ENCODE measurements at regions not wholly inside any gene's neighbourhood (a gene's known extent, or its start where the extent isn't known, plus 50 kb on each side); places are given as distances from the start of the nearest gene placed in this dataset.
A peak's percentile ranks its signal among the peaks of the same experiment; 100 is the strongest.

DNA sequence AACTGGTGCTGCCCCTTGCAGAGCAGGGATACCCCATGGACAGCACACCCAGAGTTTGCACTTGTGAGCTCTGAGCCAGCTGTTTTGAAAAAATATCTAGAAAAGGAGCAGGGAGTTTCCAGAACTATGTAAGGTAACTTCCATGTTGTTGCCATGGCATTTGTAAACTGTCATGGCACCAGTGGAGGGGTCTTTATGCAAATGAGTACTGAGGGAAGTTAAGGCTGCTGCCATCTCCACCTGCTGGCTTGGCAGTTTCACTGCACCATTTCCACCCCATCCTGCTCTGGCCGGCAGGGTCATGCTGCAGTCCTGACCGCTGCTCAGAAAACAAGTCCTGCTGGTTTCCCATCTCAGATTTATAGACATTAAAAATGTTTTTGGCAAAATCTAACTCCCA, 52.3 kb upstream of the SNTG2 start:
- DNase-seq, result peak; percentile 24 to 44
- Histone ChIP-seq H3K36me3 (no peaks in the 10 kb centered on the region), H3K27me3 (no peaks in the 10 kb centered on the region), H3K4me3 (no peak overlapping the region), H3K4me1 (no peaks in the 10 kb centered on the region), H3K27ac (no peak overlapping the region), H3K9me3 (replicated peaks) (no peaks in the 10 kb centered on the region)

DNA sequence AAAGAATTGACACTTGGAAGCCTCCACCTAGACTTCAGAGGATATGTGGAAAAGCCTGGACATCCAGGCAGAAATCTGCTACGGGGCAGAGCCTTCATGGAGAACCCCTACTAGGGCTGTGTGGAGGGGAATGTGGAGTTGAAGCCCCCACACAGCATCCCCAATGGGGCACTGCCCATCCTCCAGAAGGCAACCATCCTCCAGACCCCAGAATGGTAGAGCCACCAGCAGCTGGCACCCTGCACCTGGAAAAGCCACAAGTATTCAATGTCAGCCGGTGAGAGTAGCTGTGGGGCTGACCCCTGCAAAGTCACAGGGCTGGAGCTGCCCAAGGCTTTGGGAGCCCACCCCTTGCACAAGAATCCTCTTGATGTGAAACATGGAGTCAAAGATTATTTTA, 53.6 kb upstream of the SNTG2 start:
- Histone ChIP-seq H3K27ac (no peak overlapping the region), H3K36me3 (no peaks in the 10 kb centered on the region), H3K27me3 (no peaks in the 10 kb centered on the region), H3K9me3 (replicated peaks) (no peaks in the 10 kb centered on the region), H3K4me1 (no peaks in the 10 kb centered on the region), H3K4me3 (no peak overlapping the region)
- no peak for DNase-seq

DNA sequence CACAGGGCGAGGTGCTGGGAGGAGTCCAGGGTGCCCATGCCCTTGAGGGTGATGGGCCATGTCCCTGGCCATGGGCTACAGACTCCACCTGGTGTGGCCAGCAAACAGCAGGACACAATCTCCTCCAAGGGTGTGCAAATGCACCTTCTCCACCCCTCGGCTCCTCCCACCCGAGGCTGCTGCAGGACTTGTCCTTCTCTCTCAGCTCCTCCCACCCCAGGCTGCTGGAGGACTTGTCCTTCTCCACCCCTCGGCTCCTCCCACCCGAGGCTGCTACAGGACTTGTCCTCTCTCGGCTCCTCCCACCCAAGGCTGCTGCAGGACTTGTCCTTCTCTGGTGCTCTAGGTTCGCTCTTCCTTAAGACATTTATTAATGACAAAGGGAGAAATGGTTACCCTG, 57.3 kb upstream of the SNTG2 start:
- peak in 1 of 2 experiments; percentile 25 for DNase-seq
- H3K4me1 ChIP-seq, result peaks cover 8% of the 10 kb centered on the region
- H3K4me3 ChIP-seq, result no peak overlapping the region
- H3K36me3 ChIP-seq, result no peaks in the 10 kb centered on the region
- H3K9me3 ChIP-seq (replicated peaks), result no peaks in the 10 kb centered on the region
- H3K27ac ChIP-seq, result no peak overlapping the region
- no peaks in the 10 kb centered on the region for H3K27me3 ChIP-seq

DNA sequence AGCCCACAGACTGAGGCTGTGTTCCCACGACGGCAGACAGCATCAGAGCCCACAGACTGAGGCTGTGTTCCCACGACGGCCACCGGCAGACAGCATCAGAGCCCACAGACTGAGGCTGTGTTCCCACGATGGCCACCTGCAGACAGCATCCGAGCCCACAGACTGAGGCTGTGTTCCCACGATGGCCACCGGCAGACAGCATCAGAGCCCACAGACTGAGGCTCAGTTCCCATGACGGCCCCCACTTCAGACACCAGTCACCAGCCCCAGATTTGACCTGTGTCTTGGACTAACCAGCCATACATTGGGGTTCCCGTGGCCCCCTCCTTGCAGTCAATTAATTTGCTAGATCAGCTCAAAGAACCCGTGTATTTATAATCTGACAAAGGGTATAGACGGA, 57.8 kb upstream of the SNTG2 start:
- H3K4me1 ChIP-seq, result peaks cover 12% of the 10 kb centered on the region
- H3K4me3 ChIP-seq, result no peak overlapping the region
- H3K36me3 ChIP-seq, result no peaks in the 10 kb centered on the region
- no peak overlapping the region for H3K27ac ChIP-seq
- DNase-seq, result no peak
- no peaks in the 10 kb centered on the region for H3K9me3 ChIP-seq (replicated peaks)
- H3K27me3 ChIP-seq, result no peaks in the 10 kb centered on the region

DNA sequence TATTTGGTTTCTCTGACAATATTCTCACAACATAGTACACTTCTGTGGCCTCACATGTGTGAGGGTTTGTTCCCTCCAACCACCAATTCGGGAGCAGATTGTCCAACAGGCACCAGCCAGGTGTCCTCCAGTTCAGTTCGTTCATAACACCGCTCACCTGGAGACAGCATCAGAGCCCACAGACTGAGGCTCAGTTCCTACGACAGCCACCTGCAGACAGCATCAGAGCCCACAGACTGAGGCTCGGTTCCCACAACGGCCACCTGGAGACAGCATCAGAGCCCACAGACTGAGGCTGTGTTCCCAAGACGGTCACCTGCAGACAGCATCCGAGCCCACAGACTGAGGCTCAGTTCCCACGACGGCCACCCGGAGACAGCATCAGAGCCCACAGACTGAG, 58.2 kb upstream of the SNTG2 start:
- H3K36me3 ChIP-seq, result no peaks in the 10 kb centered on the region
- no peak overlapping the region for H3K4me3 ChIP-seq
- H3K9me3 ChIP-seq (replicated peaks), result no peaks in the 10 kb centered on the region
- H3K27ac ChIP-seq, result no peak overlapping the region
- H3K4me1 ChIP-seq, result peaks cover 15% of the 10 kb centered on the region
- H3K27me3 ChIP-seq, result no peaks in the 10 kb centered on the region
- no peak for DNase-seq

DNA sequence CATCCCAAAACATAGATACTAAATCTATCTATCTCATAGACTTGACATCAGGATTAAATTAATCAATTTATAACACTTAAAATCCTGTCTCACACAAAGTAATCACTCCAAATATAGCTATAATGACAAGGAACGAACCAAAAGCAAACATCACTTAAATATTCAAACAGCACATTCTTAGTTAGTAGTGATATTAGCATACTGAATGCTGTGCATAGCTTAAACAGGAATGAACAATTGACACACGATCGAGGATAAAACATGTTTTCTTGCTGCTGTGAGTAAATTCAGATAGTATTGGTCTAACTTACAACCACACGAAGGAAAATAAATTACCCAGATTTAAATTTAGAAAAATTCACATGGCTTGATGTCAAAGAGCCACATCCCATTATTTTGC, 58.9 kb upstream of the SNTG2 start:
- no peak overlapping the region for H3K27ac ChIP-seq
- H3K27me3 ChIP-seq, result no peaks in the 10 kb centered on the region
- H3K36me3 ChIP-seq, result no peaks in the 10 kb centered on the region
- peaks cover 21% of the 10 kb centered on the region for H3K4me1 ChIP-seq
- no peak overlapping the region for H3K4me3 ChIP-seq
- no peaks in the 10 kb centered on the region for H3K9me3 ChIP-seq (replicated peaks)
- DNase-seq, result no peak

DNA sequence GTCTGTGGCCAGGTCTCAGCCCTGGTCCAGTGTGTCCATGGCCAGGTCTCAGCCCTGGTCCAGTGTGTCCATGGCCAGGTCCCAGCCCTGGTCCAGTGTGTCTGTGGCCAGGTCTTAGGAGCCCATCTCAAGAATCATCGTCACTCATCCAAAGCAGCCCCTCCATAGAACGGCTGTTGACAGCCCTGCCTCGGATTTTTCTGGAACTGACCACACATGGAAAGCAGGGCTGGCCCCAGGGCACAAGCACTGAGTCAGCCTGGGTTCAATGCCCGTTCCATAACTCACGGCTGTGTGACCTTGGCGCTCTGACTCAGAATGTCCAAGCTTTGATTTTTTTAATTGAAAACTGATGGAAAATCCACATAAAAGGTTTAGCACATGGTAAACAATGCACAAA, 59.9 kb upstream of the SNTG2 start:
- peaks cover 26% of the 10 kb centered on the region for H3K4me1 ChIP-seq
- no peaks in the 10 kb centered on the region for H3K36me3 ChIP-seq
- no peaks in the 10 kb centered on the region for H3K9me3 ChIP-seq (replicated peaks)
- DNase-seq, result no peak
- no peak overlapping the region for H3K27ac ChIP-seq
- no peaks in the 10 kb centered on the region for H3K27me3 ChIP-seq
- no peak overlapping the region for H3K4me3 ChIP-seq

DNA sequence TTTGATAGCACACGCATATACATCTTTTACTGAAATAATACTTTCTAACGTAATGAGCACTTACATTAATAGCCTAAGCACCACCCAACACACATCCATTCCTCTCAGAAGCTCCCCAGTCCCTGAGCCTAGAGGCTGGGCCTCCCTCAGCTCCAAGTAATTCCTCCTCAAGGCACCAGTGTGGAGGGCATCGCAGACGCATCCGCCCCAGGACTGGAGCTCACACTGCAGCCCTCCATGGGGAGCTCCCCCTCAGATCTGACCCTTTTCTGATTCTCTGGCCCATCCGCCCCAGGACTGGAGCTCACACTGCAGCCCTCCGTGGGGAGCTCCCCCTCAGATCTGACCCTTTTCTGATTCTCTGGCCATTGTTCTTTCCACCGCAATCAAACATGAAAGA, 60.4 kb upstream of the SNTG2 start:
- no peak for DNase-seq
- Histone ChIP-seq H3K9me3 (replicated peaks) (no peaks in the 10 kb centered on the region), H3K4me3 (no peak overlapping the region), H3K36me3 (no peaks in the 10 kb centered on the region), H3K27ac (no peak overlapping the region), H3K4me1 (peaks cover 26% of the 10 kb centered on the region), H3K27me3 (no peaks in the 10 kb centered on the region)

DNA sequence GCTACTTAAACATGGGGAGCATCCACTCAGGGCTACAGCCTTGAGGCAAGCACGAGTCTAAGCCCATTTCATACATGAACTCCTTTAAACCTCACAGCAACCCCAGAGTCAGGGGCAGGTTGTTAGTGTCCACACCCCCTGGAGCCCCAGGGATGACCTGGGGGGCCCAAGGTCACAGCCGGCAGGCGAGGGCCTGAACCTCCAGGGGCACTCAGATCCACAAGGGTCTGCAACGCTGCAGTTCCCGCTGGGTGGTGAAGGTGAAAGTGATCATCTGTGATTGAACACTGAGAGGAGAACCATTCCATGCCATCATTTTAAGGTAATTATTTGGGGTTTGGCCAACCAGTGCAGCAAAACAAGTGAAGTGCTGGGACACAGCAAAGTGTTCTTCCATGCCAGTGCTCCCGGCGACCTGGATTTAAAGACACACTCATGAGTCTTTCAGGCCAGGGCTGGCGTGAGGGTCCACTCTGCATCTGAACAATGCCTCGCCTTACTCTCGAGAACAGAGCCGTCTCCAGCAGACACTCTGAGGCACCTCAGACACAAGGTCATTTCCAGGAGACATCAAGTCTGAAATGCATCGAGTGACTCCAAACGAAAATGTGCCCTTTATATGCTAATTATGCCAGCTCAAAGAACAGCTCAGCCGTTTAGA, 61.6 kb upstream of the SNTG2 start:
- Histone ChIP-seq H3K4me3 (no peak overlapping the region), H3K4me1 (peaks cover 26% of the 10 kb centered on the region), H3K27ac (peak overlapping the region; percentile 69; the same call in 1 of the 2 replicates), H3K9me3 (replicated peaks) (no peaks in the 10 kb centered on the region), H3K27me3 (no peaks in the 10 kb centered on the region), H3K36me3 (no peaks in the 10 kb centered on the region)
- DNase-seq, result no peak

DNA sequence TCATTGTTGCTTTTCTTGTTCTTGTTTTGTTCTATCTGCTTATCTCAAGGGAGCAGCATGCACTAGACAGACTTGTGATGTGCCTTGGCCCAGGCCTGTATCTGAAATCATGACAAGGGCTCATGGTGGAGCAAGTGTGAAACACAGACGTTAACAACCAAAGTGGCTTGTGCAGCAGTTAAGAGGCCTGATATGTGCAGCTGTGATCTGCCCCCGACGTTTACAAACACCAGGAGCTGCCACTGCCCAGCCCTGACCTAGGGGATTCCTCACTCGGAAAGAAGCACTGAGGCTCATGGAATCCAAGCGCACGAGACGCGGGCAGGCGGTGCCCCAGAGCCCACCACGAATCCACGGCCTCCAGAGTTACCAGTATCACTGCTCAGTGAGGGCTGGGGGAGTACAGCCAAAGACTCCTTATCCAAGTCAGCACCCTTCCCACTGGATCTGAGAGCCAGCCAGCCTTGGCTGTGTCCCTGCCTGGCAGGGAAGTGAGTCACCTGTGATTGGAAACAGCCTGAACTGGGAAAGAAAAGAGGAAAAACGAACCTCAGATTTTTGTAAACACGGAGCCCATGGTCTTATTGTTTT, 62.3 kb upstream of the SNTG2 start:
- Histone ChIP-seq H3K4me1 (peaks cover 26% of the 10 kb centered on the region), H3K4me3 (no peak overlapping the region), H3K36me3 (no peaks in the 10 kb centered on the region), H3K9me3 (replicated peaks) (no peaks in the 10 kb centered on the region), H3K27me3 (no peaks in the 10 kb centered on the region), H3K27ac (peak overlapping the region; percentile 69)
- DNase-seq, result peak; percentile 30 to 53

DNA sequence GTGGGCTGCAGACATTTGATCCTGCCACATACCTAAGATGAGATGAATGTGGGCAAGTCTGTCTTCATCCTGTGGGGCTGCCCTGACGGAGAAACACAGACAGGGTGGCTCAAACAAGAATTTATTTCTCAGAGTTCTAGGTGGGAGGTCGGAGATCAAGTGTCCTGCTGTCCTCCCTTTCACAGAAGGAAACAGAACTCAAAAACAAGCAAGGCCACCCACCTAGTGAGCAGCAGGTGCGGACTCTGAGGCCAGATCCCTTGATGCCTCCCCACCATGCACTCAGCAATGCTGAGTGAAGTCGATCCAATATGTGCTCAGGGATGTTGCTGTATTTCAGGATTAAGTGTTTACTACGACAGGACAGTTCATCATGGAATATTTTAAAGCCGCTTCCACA, 63.0 kb upstream of the SNTG2 start:
- Histone ChIP-seq H3K9me3 (replicated peaks) (no peaks in the 10 kb centered on the region), H3K27ac (peak overlapping the region; percentile 69), H3K36me3 (no peaks in the 10 kb centered on the region), H3K27me3 (no peaks in the 10 kb centered on the region), H3K4me1 (peaks cover 26% of the 10 kb centered on the region), H3K4me3 (peak overlapping the region; percentile 14; the same call in 1 of the 2 replicates)
- peak; percentile 91 to 94 for DNase-seq

DNA sequence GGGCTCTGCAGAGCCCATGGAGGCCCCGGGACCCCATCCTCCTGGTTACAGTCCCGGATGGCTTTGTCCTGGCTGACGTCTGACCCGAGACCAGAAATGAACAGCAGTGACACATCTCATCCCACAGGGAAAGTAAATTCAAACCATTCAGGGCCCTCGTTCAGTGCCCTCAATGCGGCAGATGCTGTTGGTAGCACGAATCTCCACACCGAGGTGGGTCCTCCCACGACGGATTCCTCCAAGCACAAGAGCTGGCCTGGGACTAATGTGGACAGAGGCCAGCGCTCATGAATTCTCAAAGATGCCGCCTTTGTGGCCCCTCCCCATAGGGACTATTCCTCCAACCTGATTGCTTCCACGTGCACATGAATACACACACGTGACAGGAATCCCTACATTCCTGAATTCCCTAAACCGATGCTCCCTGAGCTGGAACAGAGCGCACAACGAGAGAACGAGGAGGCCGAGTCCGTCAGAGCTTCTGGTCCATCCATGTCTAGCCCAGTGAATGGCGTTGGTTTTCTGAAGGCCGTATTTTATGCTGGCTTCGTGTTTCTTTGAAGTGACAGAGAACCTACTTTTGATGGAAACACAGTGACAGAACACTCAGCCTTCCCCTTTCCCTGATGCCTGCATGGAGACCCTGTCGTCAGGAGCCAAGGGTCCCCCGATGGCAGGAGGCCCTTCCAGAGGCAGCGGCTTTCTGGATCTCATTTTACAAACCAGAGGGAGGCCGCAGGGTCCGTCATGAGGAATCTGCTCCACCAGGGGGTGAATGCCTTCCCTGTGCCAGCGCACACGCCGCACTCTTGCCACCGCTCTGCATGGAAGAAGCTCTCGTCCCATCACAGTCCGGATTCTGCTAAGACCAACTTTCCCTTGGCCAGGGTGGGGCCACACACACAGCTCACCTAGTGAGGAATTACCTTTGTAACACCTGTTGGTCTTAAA, 64.3 kb upstream of the SNTG2 start:
- Histone ChIP-seq H3K27ac (peak overlapping the region; percentile 69; the same call in 1 of the 2 replicates), H3K4me1 (peaks cover 26% of the 10 kb centered on the region), H3K4me3 (no peak overlapping the region), H3K27me3 (no peaks in the 10 kb centered on the region), H3K36me3 (no peaks in the 10 kb centered on the region), H3K9me3 (replicated peaks) (no peaks in the 10 kb centered on the region)
- no peak for DNase-seq

DNA sequence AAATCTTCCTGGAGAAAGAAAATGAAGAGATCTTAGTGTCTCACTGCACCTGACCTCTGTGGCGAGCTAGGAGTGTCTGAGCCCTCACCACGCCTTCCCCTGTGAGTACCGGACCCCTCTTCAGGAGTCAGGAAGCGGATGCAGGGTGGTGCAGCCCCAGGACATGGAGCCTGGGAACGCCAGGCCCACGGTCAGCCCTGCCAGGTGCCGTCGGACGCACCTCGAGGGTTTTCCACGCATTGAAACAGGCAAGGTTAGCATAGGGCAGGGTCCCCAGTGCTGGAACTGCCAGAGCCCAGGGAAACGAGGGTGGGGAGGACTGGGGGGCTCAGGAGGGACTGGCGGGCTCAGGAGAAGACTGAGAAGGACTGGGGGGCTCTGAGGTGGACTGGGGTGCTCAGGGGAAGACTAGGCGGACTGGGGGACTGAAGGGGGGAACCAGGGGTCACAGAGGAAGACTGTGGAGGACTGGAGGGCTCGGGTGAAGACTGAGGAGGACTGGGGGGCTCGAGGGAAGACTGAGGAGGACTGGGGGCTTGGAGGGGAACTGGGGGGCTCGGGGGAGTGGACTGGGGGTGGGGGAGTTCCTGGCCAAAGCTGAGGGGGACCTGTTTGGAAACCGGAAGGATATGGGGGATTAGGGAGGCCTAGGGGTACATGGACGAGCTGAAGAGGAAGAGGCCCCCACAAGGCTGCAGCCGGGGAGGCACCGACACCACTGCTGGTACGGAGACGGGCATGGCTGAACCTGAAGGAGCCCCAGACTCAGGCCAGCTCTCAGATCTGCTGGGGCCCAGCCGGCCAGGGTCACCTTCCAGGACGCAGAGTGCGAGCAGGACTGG, 65.2 kb upstream of the SNTG2 start:
- no peaks in the 10 kb centered on the region for H3K36me3 ChIP-seq
- no peak overlapping the region for H3K4me3 ChIP-seq
- H3K27ac ChIP-seq, result no peak overlapping the region
- DNase-seq, result no peak
- no peaks in the 10 kb centered on the region for H3K9me3 ChIP-seq (replicated peaks)
- peaks cover 26% of the 10 kb centered on the region for H3K4me1 ChIP-seq
- H3K27me3 ChIP-seq, result no peaks in the 10 kb centered on the region

Data from SJCRH30 (cell line).